Vagina (tissue), 2 donors: ENCODE measurements at regions not wholly inside any gene's neighbourhood (a gene's known extent, or its start where the extent isn't known, plus 50 kb on each side); places are given as distances from the start of the nearest gene placed in this dataset.

ENCODE experiments used
- POLR2A ChIP-seq, 2 donors: fragments of 450-650 bp; IDR thresholded peaks; one replicate each; pipeline ENCODE4 v1.6.1; 2017; ENCODE audit warnings: antibody characterized with exemption in 2 of 2, mild to moderate bottlenecking in 2 of 2, moderate library complexity in 2 of 2
- TF ChIP-seq, protein P1 (sequence below), 3 experiments: fragments of 450-650 bp in 2 of 3; fragments of 200-600 bp in 1 of 3; sonication (generic) in 1 of 3; IDR thresholded peaks; one replicate each; pipeline ENCODE4 v1.5.1; 2017 to 2019; ENCODE audit warnings: antibody characterized with exemption in 3 of 3, mild to moderate bottlenecking in 2 of 3, moderate library complexity in 2 of 3

GRCh38 chr3:154849408-154849807 is 230.7 kb upstream of the MME start:
- TF ChIP-seq POLR2A (IDR thresholded peaks at IDR 0.05), result no peak
- TF ChIP-seq, protein P1, sequence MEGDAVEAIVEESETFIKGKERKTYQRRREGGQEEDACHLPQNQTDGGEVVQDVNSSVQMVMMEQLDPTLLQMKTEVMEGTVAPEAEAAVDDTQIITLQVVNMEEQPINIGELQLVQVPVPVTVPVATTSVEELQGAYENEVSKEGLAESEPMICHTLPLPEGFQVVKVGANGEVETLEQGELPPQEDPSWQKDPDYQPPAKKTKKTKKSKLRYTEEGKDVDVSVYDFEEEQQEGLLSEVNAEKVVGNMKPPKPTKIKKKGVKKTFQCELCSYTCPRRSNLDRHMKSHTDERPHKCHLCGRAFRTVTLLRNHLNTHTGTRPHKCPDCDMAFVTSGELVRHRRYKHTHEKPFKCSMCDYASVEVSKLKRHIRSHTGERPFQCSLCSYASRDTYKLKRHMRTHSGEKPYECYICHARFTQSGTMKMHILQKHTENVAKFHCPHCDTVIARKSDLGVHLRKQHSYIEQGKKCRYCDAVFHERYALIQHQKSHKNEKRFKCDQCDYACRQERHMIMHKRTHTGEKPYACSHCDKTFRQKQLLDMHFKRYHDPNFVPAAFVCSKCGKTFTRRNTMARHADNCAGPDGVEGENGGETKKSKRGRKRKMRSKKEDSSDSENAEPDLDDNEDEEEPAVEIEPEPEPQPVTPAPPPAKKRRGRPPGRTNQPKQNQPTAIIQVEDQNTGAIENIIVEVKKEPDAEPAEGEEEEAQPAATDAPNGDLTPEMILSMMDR (IDR thresholded peaks at IDR 0.05), result no peak
